NCI-H1048 (cell line): ENCODE measurements at regions not wholly inside any gene's neighbourhood (a gene's known extent, or its start where the extent isn't known, plus 50 kb on each side); places are given as distances from the start of the nearest gene placed in this dataset.
"Not testable (repeated sequence)": the region's sequence is repeated elsewhere in the genome, so short reads cannot be mapped to it uniquely, and the experiment has no call there.

Experiments used
- DNase-seq: peaks from one replicate; lab custom pipeline; 2025; lab: John Stamatoyannopoulos, UW

GRCh38 chr5:56295311-56295710 is 62.2 kb upstream of the ANKRD55 start:
- not testable (repeated sequence) for DNase-seq

- DNase-seq, result no peak
Observed at GRCh38 chr5:56294354-56294753, 61.2 kb upstream of the ANKRD55 start.

- DNase-seq, result not testable (repeated sequence)
Observed at GRCh38 chr5:56292874-56293273, 59.7 kb upstream of the ANKRD55 start.

- DNase-seq, result no peak
Observed at GRCh38 chr5:56291661-56292374, 58.7 kb upstream of the ANKRD55 start.

- DNase-seq, result no peak
Observed at GRCh38 chr5:56291079-56291643, 58.0 kb upstream of the ANKRD55 start.

GRCh38 chr5:56290378-56291078 is 57.4 kb upstream of the ANKRD55 start:
- no peak for DNase-seq

- DNase-seq, result no peak
Observed at GRCh38 chr5:56289602-56289987, 56.5 kb upstream of the ANKRD55 start.

- DNase-seq, result no peak
Observed at GRCh38 chr5:56288873-56289601, 55.9 kb upstream of the ANKRD55 start.

- no peak for DNase-seq
Observed at GRCh38 chr5:56286015-56286884, 53.1 kb upstream of the ANKRD55 start.

- no peak for DNase-seq
Observed at GRCh38 chr5:56282951-56283350, 49.8 kb upstream of the ANKRD55 start.
